K562 (cell line): ENCODE measurements at regions not wholly inside any gene's neighbourhood (a gene's known extent, or its start where the extent isn't known, plus 50 kb on each side); places are given as distances from the start of the nearest gene placed in this dataset.

Experiments
- CHD2 ChIP-seq: IDR thresholded peaks from 2 replicates; pipeline ENCODE4 v1.6.1; 2011; ENCODE audit warnings: low read depth, low read length
- CTBP1 ChIP-seq: fragments of 450-650 bp; IDR thresholded peaks from 2 replicates; pipeline ENCODE4 v1.6.1; 2016; ENCODE audit warnings: borderline replicate concordance
- CTCF ChIP-seq, 3 experiments: IDR thresholded peaks in 2 of 3; conservative IDR thresholded peaks in 1 of 3; 2 replicates each; pipeline ENCODE4 v1.5.1; 2011 to 2012; ENCODE audit warnings: low read length in 3 of 3, mild to moderate bottlenecking in 3 of 3, control low read depth in 2 of 3, improper control_type of control experiment in 1 of 3, inconsistent platforms in 1 of 3, low read depth in 1 of 3, mixed read lengths in 1 of 3, moderate library complexity in 1 of 3; ENCODE audit not compliant: insufficient read depth in 2 of 3
- EZH2 ChIP-seq: IDR thresholded peaks from 2 replicates; pipeline ENCODE4 v1.6.1; 2012; ENCODE audit warnings: low read depth, mild to moderate bottlenecking, inconsistent platforms, low read length, borderline replicate concordance
- FOSL1 ChIP-seq: fragments of 200-800 bp; sonication (Bioruptor generic); conservative IDR thresholded peaks from 2 replicates; pipeline ENCODE4 v1.6.1; 2016; ENCODE audit warnings: missing genetic modification characterization, missing compliant biosample characterization
- MTA3 ChIP-seq: fragments of 450-650 bp; formaldehyde crosslinking; IDR thresholded peaks from 2 replicates; pipeline ENCODE4 v1.6.1; 2017; ENCODE audit warnings: mild to moderate bottlenecking, borderline replicate concordance
- POLR2A ChIP-seq: fragments of 450-650 bp; conservative IDR thresholded peaks from 2 replicates; pipeline ENCODE4 v1.6.1; 2016
- POLR2AphosphoS5 ChIP-seq: IDR thresholded peaks from 2 replicates; pipeline ENCODE4 v1.6.1; 2011; ENCODE audit warnings: mild to moderate bottlenecking, low read depth, low read length, moderate library complexity; ENCODE audit not compliant: control insufficient read depth, insufficient read depth
- SFPQ ChIP-seq: fragments of 200-400 bp; formaldehyde crosslinking; IDR thresholded peaks from 2 replicates; pipeline ENCODE4 v1.6.1; 2017; ENCODE audit warnings: mild to moderate bottlenecking, low read depth, low read length, moderate library complexity
- THAP7 ChIP-seq: fragments of 250-450 bp; sonication (Bioruptor Pico); IDR thresholded peaks from 2 replicates; pipeline ENCODE4 v1.5.0; 2021
- ZNF324 ChIP-seq: fragments of 250-450 bp; sonication (Bioruptor Pico); IDR thresholded peaks from 2 replicates; pipeline ENCODE4 v1.4.0; 2020; ENCODE audit warnings: mild to moderate bottlenecking
- TF ChIP-seq, protein P1 (sequence below): fragments of 450-650 bp; IDR thresholded peaks from 2 replicates; pipeline ENCODE4 v1.6.1; 2018; ENCODE audit not compliant: partially characterized antibody
- TF ChIP-seq, protein P2 (sequence below), 3 experiments: fragments of 200-800 bp in 1 of 3; fragments of 250-450 bp in 1 of 3; fragments of 450-650 bp in 1 of 3; sonication (Bioruptor Pico) in 1 of 3; sonication (Bioruptor generic) in 1 of 3; formaldehyde crosslinking in 1 of 3; IDR thresholded peaks; 2 replicates each; pipeline versions ENCODE4 v1.6.1 to v1.8.0; 2016 to 2022; ENCODE audit warnings: mild to moderate bottlenecking in 2 of 3, missing genetic modification characterization in 2 of 3, missing compliant biosample characterization in 1 of 3, moderate library complexity in 1 of 3

DNA sequence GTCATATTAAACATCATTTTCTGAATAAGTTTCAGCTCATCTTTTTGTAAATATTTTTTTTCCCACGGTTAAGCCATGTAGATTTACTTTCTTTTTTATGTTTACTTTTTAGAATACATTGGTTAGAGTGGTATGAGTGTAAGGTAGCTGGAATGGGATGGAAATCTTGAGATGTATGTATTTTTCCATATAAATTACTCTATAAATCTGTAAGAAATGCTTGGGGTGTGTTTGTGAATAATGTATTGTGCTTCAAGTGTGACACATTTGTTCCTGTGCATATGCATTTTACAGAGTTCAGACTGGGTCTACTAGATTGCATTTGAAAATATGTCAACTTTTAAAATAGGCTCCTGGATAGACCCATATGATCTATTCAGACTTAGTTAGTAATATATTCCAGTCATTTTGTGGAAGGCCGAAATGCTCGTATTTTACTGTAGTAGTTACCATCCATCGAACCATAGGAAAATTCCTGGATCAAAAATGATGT lies 756.8 kb downstream of the RAPGEF2 start:
- TF ChIP-seq, protein P1, sequence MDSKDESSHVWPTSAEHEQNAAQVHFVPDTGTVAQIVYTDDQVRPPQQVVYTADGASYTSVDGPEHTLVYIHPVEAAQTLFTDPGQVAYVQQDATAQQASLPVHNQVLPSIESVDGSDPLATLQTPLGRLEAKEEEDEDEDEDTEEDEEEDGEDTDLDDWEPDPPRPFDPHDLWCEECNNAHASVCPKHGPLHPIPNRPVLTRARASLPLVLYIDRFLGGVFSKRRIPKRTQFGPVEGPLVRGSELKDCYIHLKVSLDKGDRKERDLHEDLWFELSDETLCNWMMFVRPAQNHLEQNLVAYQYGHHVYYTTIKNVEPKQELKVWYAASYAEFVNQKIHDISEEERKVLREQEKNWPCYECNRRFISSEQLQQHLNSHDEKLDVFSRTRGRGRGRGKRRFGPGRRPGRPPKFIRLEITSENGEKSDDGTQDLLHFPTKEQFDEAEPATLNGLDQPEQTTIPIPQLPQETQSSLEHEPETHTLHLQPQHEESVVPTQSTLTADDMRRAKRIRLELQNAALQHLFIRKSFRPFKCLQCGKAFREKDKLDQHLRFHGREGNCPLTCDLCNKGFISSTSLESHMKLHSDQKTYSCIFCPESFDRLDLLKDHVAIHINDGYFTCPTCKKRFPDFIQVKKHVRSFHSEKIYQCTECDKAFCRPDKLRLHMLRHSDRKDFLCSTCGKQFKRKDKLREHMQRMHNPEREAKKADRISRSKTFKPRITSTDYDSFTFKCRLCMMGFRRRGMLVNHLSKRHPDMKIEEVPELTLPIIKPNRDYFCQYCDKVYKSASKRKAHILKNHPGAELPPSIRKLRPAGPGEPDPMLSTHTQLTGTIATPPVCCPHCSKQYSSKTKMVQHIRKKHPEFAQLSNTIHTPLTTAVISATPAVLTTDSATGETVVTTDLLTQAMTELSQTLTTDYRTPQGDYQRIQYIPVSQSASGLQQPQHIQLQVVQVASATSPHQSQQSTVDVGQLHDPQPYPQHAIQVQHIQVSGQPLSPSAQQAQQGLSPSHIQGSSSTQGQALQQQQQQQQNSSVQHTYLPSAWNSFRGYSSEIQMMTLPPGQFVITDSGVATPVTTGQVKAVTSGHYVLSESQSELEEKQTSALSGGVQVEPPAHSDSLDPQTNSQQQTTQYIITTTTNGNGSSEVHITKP: no peak
- TF ChIP-seq EZH2 (no peak), THAP7 (no peak), ZNF324 (CRISPR knock-in tag) (no peak), POLR2AphosphoS5 (no peak), SFPQ (no peak), POLR2A (no peak), MTA3 (no peak), CTBP1 (no peak), CHD2 (no peak), CTCF (IDR thresholded peaks at IDR 0.05 in 2 of 3, conservative IDR thresholded peaks at IDR 0.05 in 1 of 3; ENCODE audit: insufficient read depth in 2 of 3, low read depth in 1 of 3, low read length in 3 of 3) (no peak), FOSL1 (tag) (no peak)
- TF ChIP-seq, protein P2, sequence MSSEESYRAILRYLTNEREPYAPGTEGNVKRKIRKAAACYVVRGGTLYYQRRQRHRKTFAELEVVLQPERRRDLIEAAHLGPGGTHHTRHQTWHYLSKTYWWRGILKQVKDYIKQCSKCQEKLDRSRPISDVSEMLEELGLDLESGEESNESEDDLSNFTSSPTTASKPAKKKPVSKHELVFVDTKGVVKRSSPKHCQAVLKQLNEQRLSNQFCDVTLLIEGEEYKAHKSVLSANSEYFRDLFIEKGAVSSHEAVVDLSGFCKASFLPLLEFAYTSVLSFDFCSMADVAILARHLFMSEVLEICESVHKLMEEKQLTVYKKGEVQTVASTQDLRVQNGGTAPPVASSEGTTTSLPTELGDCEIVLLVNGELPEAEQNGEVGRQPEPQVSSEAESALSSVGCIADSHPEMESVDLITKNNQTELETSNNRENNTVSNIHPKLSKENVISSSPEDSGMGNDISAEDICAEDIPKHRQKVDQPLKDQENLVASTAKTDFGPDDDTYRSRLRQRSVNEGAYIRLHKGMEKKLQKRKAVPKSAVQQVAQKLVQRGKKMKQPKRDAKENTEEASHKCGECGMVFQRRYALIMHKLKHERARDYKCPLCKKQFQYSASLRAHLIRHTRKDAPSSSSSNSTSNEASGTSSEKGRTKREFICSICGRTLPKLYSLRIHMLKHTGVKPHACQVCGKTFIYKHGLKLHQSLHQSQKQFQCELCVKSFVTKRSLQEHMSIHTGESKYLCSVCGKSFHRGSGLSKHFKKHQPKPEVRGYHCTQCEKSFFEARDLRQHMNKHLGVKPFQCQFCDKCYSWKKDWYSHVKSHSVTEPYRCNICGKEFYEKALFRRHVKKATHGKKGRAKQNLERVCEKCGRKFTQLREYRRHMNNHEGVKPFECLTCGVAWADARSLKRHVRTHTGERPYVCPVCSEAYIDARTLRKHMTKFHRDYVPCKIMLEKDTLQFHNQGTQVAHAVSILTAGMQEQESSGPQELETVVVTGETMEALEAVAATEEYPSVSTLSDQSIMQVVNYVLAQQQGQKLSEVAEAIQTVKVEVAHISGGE (CRISPR knock-in tag; IDR thresholded peaks at IDR 0.05): no peak
